HEK293T (cell line): ENCODE measurements at regions not wholly inside any gene's neighbourhood (a gene's known extent, or its start where the extent isn't known, plus 50 kb on each side); places are given as distances from the start of the nearest gene placed in this dataset.

Experiments used
- CTCF ChIA-PET: fragments of 350-600 bp; formaldehyde crosslinking; extraction: SDS; loops from one replicate; lab custom pipeline; 2021; ENCODE audit warnings: antibody characterized with exemption, inconsistent platforms; lab: Yijun Ruan, JAX
- POLR2A ChIA-PET: fragments of 350-600 bp; formaldehyde crosslinking; extraction: SDS; loops from one replicate; lab custom pipeline; 2020; ENCODE audit warnings: antibody characterized with exemption, inconsistent platforms; lab: Yijun Ruan, JAX
- DNase-seq: peaks from one replicate; pipeline ENCODE4 v3.0.0; 2012; ENCODE audit warnings: mixed read lengths; ENCODE audit errors: extremely low spot score
- ARNT ChIP-seq: fragments of 450-650 bp; IDR thresholded peaks from 2 replicates; pipeline ENCODE4 v1.6.1; 2017; ENCODE audit warnings: mild to moderate bottlenecking
- BHLHE40 ChIP-seq: fragments of 450-650 bp; IDR thresholded peaks from 2 replicates; pipeline ENCODE4 v1.6.1; 2016; ENCODE audit warnings: mild to moderate bottlenecking, moderate library complexity, borderline replicate concordance
- CTBP1 ChIP-seq: fragments of 450-650 bp; IDR thresholded peaks from 2 replicates; pipeline ENCODE4 v1.6.1; 2016; ENCODE audit warnings: borderline replicate concordance
- ELF4 ChIP-seq: fragments of 450-650 bp; IDR thresholded peaks from 2 replicates; pipeline ENCODE4 v1.6.1; 2017; ENCODE audit warnings: antibody characterized with exemption
- FOXA1 ChIP-seq: fragments of 450-650 bp; IDR thresholded peaks from 2 replicates; pipeline ENCODE4 v1.6.1; 2016; ENCODE audit warnings: mild to moderate bottlenecking
- FOXK2 ChIP-seq: fragments of 450-650 bp; IDR thresholded peaks from 2 replicates; pipeline ENCODE4 v1.6.1; 2016; ENCODE audit warnings: mild to moderate bottlenecking
- FOXM1 ChIP-seq: fragments of 450-650 bp; IDR thresholded peaks from 2 replicates; pipeline ENCODE4 v1.6.1; 2017; ENCODE audit warnings: mild to moderate bottlenecking, borderline replicate concordance
- HDGF ChIP-seq: fragments of 450-650 bp; IDR thresholded peaks from 2 replicates; pipeline ENCODE4 v1.6.1; 2017; ENCODE audit warnings: antibody characterized with exemption, borderline replicate concordance
- L3MBTL2 ChIP-seq: fragments of 450-650 bp; conservative IDR thresholded peaks from 2 replicates; pipeline ENCODE4 v1.6.1; 2016; ENCODE audit warnings: mild to moderate bottlenecking
- LEF1 ChIP-seq: fragments of 450-650 bp; IDR thresholded peaks from 2 replicates; pipeline ENCODE4 v1.6.1; 2017; ENCODE audit warnings: mild to moderate bottlenecking, borderline replicate concordance
- NFRKB ChIP-seq: fragments of 450-650 bp; IDR thresholded peaks from 2 replicates; pipeline ENCODE4 v1.6.1; 2016; ENCODE audit warnings: mild to moderate bottlenecking, moderate library complexity
- PKNOX1 ChIP-seq: fragments of 450-650 bp; IDR thresholded peaks from 2 replicates; pipeline ENCODE4 v1.6.1; 2016
- SP1 ChIP-seq: fragments of 450-650 bp; IDR thresholded peaks from 2 replicates; pipeline ENCODE4 v1.6.1; 2017
- SUZ12 ChIP-seq: fragments of 450-650 bp; IDR thresholded peaks from 2 replicates; pipeline ENCODE4 v1.6.1; 2016; ENCODE audit warnings: mild to moderate bottlenecking
- TARDBP ChIP-seq: fragments of 450-650 bp; IDR thresholded peaks from 2 replicates; pipeline ENCODE4 v1.6.1; 2016
- ZNF384 ChIP-seq: fragments of 450-650 bp; IDR thresholded peaks from 2 replicates; pipeline ENCODE4 v1.6.1; 2016

GRCh38 chr17:71019699-71020098, 850.4 kb downstream of the KCNJ2 start:
- POLR2A ChIA-PET = no interaction called here

GRCh38 chr17:71022758-71023157, 853.4 kb downstream of the KCNJ2 start:
- TF ChIP-seq FOXM1 = no peak
- TF ChIP-seq ZNF384 = no peak
- no peak for TF ChIP-seq ELF4
- no peak for TF ChIP-seq NFRKB
- no peak for TF ChIP-seq HDGF
- TF ChIP-seq ARNT = no peak
- no peak for TF ChIP-seq SUZ12
- TF ChIP-seq TARDBP = no peak
- no peak for TF ChIP-seq L3MBTL2
- no peak for TF ChIP-seq SP1
- TF ChIP-seq LEF1 = no peak
- TF ChIP-seq BHLHE40 = no peak
- TF ChIP-seq CTBP1 = no peak
- TF ChIP-seq FOXK2 = no peak
- no peak for TF ChIP-seq FOXA1
- no peak for TF ChIP-seq PKNOX1
- no peak for DNase-seq
- POLR2A ChIA-PET = interaction anchor here (1.4 kb wide), 1 partner anchor 53 kb away, joined by 6 read pairs; no protein-coding TSS in a partner anchor
- CTCF ChIA-PET = no interaction called here

More at GRCh38 chr17:71019699-71020098, 850.4 kb downstream of the KCNJ2 start:
- no peak for TF ChIP-seq L3MBTL2
- TF ChIP-seq ARNT = no peak
- TF ChIP-seq FOXM1 = no peak
- no peak for TF ChIP-seq LEF1
- no peak for TF ChIP-seq FOXK2
- no peak for TF ChIP-seq BHLHE40
- TF ChIP-seq TARDBP = no peak
- no peak for TF ChIP-seq ZNF384
- TF ChIP-seq SP1 = no peak
- TF ChIP-seq SUZ12 = no peak
- TF ChIP-seq CTBP1 = no peak
- TF ChIP-seq HDGF = no peak
- no peak for TF ChIP-seq FOXA1
- no peak for TF ChIP-seq PKNOX1
- no peak for TF ChIP-seq NFRKB
- no peak for TF ChIP-seq ELF4
- CTCF ChIA-PET = no interaction called here
- no peak for DNase-seq

- CTCF ChIA-PET = interaction anchor here (0.6 kb wide), 1 partner anchor 128 kb away, joined by 3 read pairs; no protein-coding TSS in a partner anchor
- TF ChIP-seq NFRKB (no peak), FOXM1 (no peak), ARNT (peak; percentile 44; the same call in 1 of the 2 replicates), PKNOX1 (peak; percentile 98), FOXK2 (no peak), LEF1 (peak; percentile 89), CTBP1 (peak; percentile 81; the same call in 1 of the 2 replicates)
- POLR2A ChIA-PET = interaction anchor here (1.4 kb wide), 1 partner anchor 54 kb away, joined by 6 read pairs; no protein-coding TSS in a partner anchor
- peak; percentile 70 for DNase-seq
These were observed 854.1 kb downstream of the KCNJ2 start for GRCh38 chr17:71023249-71024030.

GRCh38 chr17:71024172-71024571, 854.8 kb downstream of the KCNJ2 start:
- ChIA-PET POLR2A (interaction anchor here (1.4 kb wide), 1 partner anchor 55 kb away, joined by 6 read pairs; no protein-coding TSS in a partner anchor), CTCF (interaction anchor here (0.6 to 0.7 kb wide), 2 partner anchors 129 to 139 kb away, joined by 3 read pairs; no protein-coding TSS in a partner anchor)
- peak; percentile 36 for DNase-seq
- no peak for TF ChIP-seq SP1
- no peak for TF ChIP-seq SUZ12
- no peak for TF ChIP-seq HDGF
- TF ChIP-seq BHLHE40 = no peak
- no peak for TF ChIP-seq FOXM1
- no peak for TF ChIP-seq CTBP1
- no peak for TF ChIP-seq L3MBTL2
- no peak for TF ChIP-seq ELF4
- TF ChIP-seq NFRKB = no peak
- TF ChIP-seq TARDBP = no peak
- TF ChIP-seq LEF1 = no peak
- TF ChIP-seq ZNF384 = no peak
- no peak for TF ChIP-seq PKNOX1
- TF ChIP-seq ARNT = no peak
- TF ChIP-seq FOXA1 = no peak

- DNase-seq = no peak
- TF ChIP-seq TARDBP (no peak), SP1 (no peak), FOXA1 (no peak), PKNOX1 (no peak), BHLHE40 (no peak), ZNF384 (no peak), SUZ12 (no peak), FOXM1 (no peak), ARNT (no peak)
- ChIA-PET CTCF (interaction anchor here (0.6 kb wide), 1 partner anchor 302 kb away, joined by 3 read pairs; no protein-coding TSS in a partner anchor), POLR2A (no interaction called here)
These were observed 855.6 kb downstream of the KCNJ2 start for GRCh38 chr17:71024969-71025368.
